HUDEP-2 (cell line): ENCODE measurements at regions not wholly inside any gene's neighbourhood (a gene's known extent, or its start where the extent isn't known, plus 50 kb on each side); places are given as distances from the start of the nearest gene placed in this dataset.

Experiments used
- DNase-seq, 76 experiments: peaks; one replicate each; lab custom pipeline; 2025; ENCODE audit not compliant: unreplicated experiment in 76 of 76; lab: John Stamatoyannopoulos, UW

GRCh38 chr18:23341983-23342382 lies 111.1 kb upstream of the RIOK3 start:
- no peak for DNase-seq

GRCh38 chr18:23342506-23342905 lies 110.6 kb upstream of the RIOK3 start:
- DNase-seq: no peak

GRCh38 chr18:23350188-23350587 lies 102.9 kb upstream of the RIOK3 start:
- no peak for DNase-seq

GRCh38 chr18:23351521-23351920 lies 101.6 kb upstream of the RIOK3 start:
- no peak for DNase-seq

- DNase-seq: no peak
These were observed 101.0 kb upstream of the RIOK3 start for GRCh38 chr18:23352042-23352441.

GRCh38 chr18:23353459-23353858 lies 99.6 kb upstream of the RIOK3 start:
- no peak for DNase-seq

GRCh38 chr18:23354625-23355024 lies 98.5 kb upstream of the RIOK3 start:
- peak in 11 of 76 experiments; percentile 6 to 25 (median 13) for DNase-seq

GRCh38 chr18:23355206-23355605 lies 97.9 kb upstream of the RIOK3 start:
- no peak for DNase-seq

GRCh38 chr18:23356424-23356823 lies 96.7 kb upstream of the RIOK3 start:
- no peak for DNase-seq

- DNase-seq: no peak
These were observed 96.0 kb upstream of the RIOK3 start for GRCh38 chr18:23356915-23357601.

- DNase-seq: no peak
These were observed 95.0 kb upstream of the RIOK3 start for GRCh38 chr18:23357996-23358594.

- no peak for DNase-seq
These were observed 93.7 kb upstream of the RIOK3 start for GRCh38 chr18:23359421-23359820.

GRCh38 chr18:23363865-23364570 lies 89.1 kb upstream of the RIOK3 start:
- no peak for DNase-seq

GRCh38 chr18:23365602-23366001 lies 87.5 kb upstream of the RIOK3 start:
- DNase-seq: no peak

GRCh38 chr18:23369266-23369665 lies 83.8 kb upstream of the RIOK3 start:
- no peak for DNase-seq

GRCh38 chr18:23373570-23373969 lies 79.5 kb upstream of the RIOK3 start:
- DNase-seq: no peak

GRCh38 chr18:23377669-23378301 lies 75.3 kb upstream of the RIOK3 start:
- peak in 4 of 76 experiments; percentile 8 to 19 (median 13) for DNase-seq

- no peak for DNase-seq
These were observed 74.8 kb upstream of the RIOK3 start for GRCh38 chr18:23378302-23378686.

GRCh38 chr18:23380001-23380550 lies 73.0 kb upstream of the RIOK3 start:
- DNase-seq: peak in 45 of 76 experiments; percentile 3 to 62 (median 30)

- peak in 20 of 76 experiments; percentile 2 to 65 (median 22) for DNase-seq
These were observed 72.3 kb upstream of the RIOK3 start for GRCh38 chr18:23380817-23381216.

GRCh38 chr18:23383494-23383893 lies 69.6 kb upstream of the RIOK3 start:
- no peak for DNase-seq
